ENCODE measurements at regions not wholly inside any gene's neighbourhood (a gene's known extent, or its start where the extent isn't known, plus 50 kb on each side); places are given as distances from the start of the nearest gene placed in this dataset.

GRCh38 chr5:61596265-61596664 is 264.2 kb downstream of the ZSWIM6 start:
- DNase-seq (ENCODE audit: low spot score), result no peak

GRCh38 chr5:61597684-61598083 is 265.6 kb downstream of the ZSWIM6 start:
- DNase-seq (ENCODE audit: low spot score), result no peak

GRCh38 chr5:61598126-61598525 is 266.1 kb downstream of the ZSWIM6 start:
- no peak for DNase-seq (ENCODE audit: low spot score)

GRCh38 chr5:61599370-61600122 is 267.5 kb downstream of the ZSWIM6 start:
- DNase-seq (ENCODE audit: low spot score), result peak; percentile 50

GRCh38 chr5:61600123-61600444 is 268.0 kb downstream of the ZSWIM6 start:
- DNase-seq (ENCODE audit: low spot score), result no peak

- DNase-seq (ENCODE audit: low spot score), result no peak
These were observed 269.0 kb downstream of the ZSWIM6 start for GRCh38 chr5:61600945-61601511.

GRCh38 chr5:61603211-61603908 is 271.3 kb downstream of the ZSWIM6 start:
- DNase-seq (ENCODE audit: low spot score), result peak; percentile 19

- DNase-seq (ENCODE audit: low spot score), result no peak
These were observed 272.3 kb downstream of the ZSWIM6 start for GRCh38 chr5:61604076-61605025.

GRCh38 chr5:61609840-61610677 is 278.0 kb downstream of the ZSWIM6 start:
- no peak for DNase-seq (ENCODE audit: low spot score)

GRCh38 chr5:61610678-61611024 is 278.6 kb downstream of the ZSWIM6 start:
- DNase-seq (ENCODE audit: low spot score), result no peak

- DNase-seq (ENCODE audit: low spot score), result no peak
These were observed 280.4 kb downstream of the ZSWIM6 start for GRCh38 chr5:61612431-61612830.

GRCh38 chr5:61613679-61614078 is 281.6 kb downstream of the ZSWIM6 start:
- no peak for DNase-seq (ENCODE audit: low spot score)

GRCh38 chr5:61614606-61615005 is 282.5 kb downstream of the ZSWIM6 start:
- no peak for DNase-seq (ENCODE audit: low spot score)

GRCh38 chr5:61617039-61617438 is 285.0 kb downstream of the ZSWIM6 start:
- DNase-seq (ENCODE audit: low spot score), result no peak

GRCh38 chr5:61617995-61618525 is 286.0 kb downstream of the ZSWIM6 start:
- no peak for DNase-seq (ENCODE audit: low spot score)

GRCh38 chr5:61618577-61618976 is 286.5 kb downstream of the ZSWIM6 start:
- no peak for DNase-seq (ENCODE audit: low spot score)

GRCh38 chr5:61619289-61619688 is 287.2 kb downstream of the ZSWIM6 start:
- DNase-seq (ENCODE audit: low spot score), result no peak

- DNase-seq (ENCODE audit: low spot score), result no peak
These were observed 287.9 kb downstream of the ZSWIM6 start for GRCh38 chr5:61619777-61620518.

- DNase-seq (ENCODE audit: low spot score), result no peak
These were observed 288.7 kb downstream of the ZSWIM6 start for GRCh38 chr5:61620699-61621182.

GRCh38 chr5:61621202-61621650 is 289.2 kb downstream of the ZSWIM6 start:
- DNase-seq (ENCODE audit: low spot score), result no peak

Measured in A172 (cell line).